Panc1 (cell line): ENCODE measurements at regions not wholly inside any gene's neighbourhood (a gene's known extent, or its start where the extent isn't known, plus 50 kb on each side); places are given as distances from the start of the nearest gene placed in this dataset.
A peak's percentile ranks its signal among the peaks of the same experiment; 100 is the strongest.

Experiments
- ATAC-seq: fragments of 200-7000 bp; cut with Tn5 transposase; 2 replicates; pipeline ENCODE4 v1.9.1; 2020; ENCODE audit warnings: mild to moderate bottlenecking, moderate library complexity
- BruUV-seq: library from RNA; stranded (reverse); fragments of 400-500 nt; replicated peaks from 2 replicates; lab custom pipeline; 2021; lab: Mats Ljungman, UMichigan
- CTCF ChIA-PET: fragments of 300-600 bp; sonication (Branson Sonifier 250); formaldehyde crosslinking; loops from one replicate; lab custom pipeline; 2022; ENCODE audit warnings: antibody characterized with exemption; lab: Charles Lee
- POLR2A ChIA-PET: fragments of 300-600 bp; sonication (Branson Sonifier 250); formaldehyde crosslinking; loops from one replicate; lab custom pipeline; 2022; ENCODE audit warnings: antibody characterized with exemption; lab: Charles Lee
- DNase-seq: peaks from one replicate; pipeline ENCODE4 v3.0.0-alpha.2; 2010; ENCODE audit warnings: low read depth, low spot score
- H3K27ac ChIP-seq: 2 replicates; pipeline ENCODE4 v1.5.1; 2011; ENCODE audit warnings: mild to moderate bottlenecking, low read length, inconsistent platforms
- H3K27me3 ChIP-seq: fragments of 200-500 bp; sonication (Bioruptor generic); 2 replicates; pipeline ENCODE4 v1.6.0; 2014; ENCODE audit warnings: low read length, inconsistent platforms; ENCODE audit not compliant: control insufficient read depth, insufficient read depth
- H3K36me3 ChIP-seq: fragments of 200-500 bp; sonication (Bioruptor generic); 2 replicates; pipeline ENCODE4 v1.5.1; 2014; ENCODE audit warnings: inconsistent platforms, mild to moderate bottlenecking, low read length, moderate library complexity; ENCODE audit not compliant: control insufficient read depth, insufficient read depth
- H3K4me1 ChIP-seq: 2 replicates; pipeline ENCODE4 v1.5.1; 2011; ENCODE audit warnings: inconsistent platforms, mild to moderate bottlenecking, low read length, moderate library complexity; ENCODE audit not compliant: control insufficient read depth, insufficient read depth
- H3K4me3 ChIP-seq, 2 experiments: 2 replicates each; pipeline ENCODE4 v1.5.1; 2011 to 2012; ENCODE audit warnings: low read depth in 2 of 2, low read length in 2 of 2, mild to moderate bottlenecking in 2 of 2, inconsistent platforms in 1 of 2, moderate library complexity in 1 of 2
- H3K9me3 ChIP-seq: fragments of 200-500 bp; sonication (Bioruptor generic); 2 replicates; pipeline ENCODE4 v1.5.1; 2014; ENCODE audit warnings: low read depth, mild to moderate bottlenecking, inconsistent platforms, low read length, moderate library complexity; ENCODE audit not compliant: control insufficient read depth, insufficient read depth
- POLR2AphosphoS5 ChIP-seq: IDR thresholded peaks from 2 replicates; pipeline ENCODE4 v1.6.1; 2012; ENCODE audit warnings: mild to moderate bottlenecking, low read depth, low read length, moderate library complexity
- SIN3A ChIP-seq: IDR thresholded peaks from 2 replicates; pipeline ENCODE4 v1.6.1; 2012; ENCODE audit warnings: low read depth, mild to moderate bottlenecking, low read length, moderate library complexity, borderline replicate concordance; ENCODE audit not compliant: insufficient read depth
- TCF7L2 ChIP-seq: IDR thresholded peaks from 2 replicates; pipeline ENCODE4 v1.6.1; 2011; ENCODE audit warnings: mild to moderate bottlenecking, low read depth, low read length, inconsistent platforms
- in situ Hi-C: cut with HindIII; loops from 2 replicates; pipeline ENCODE4 v1.10.0; 2016; ENCODE audit warnings: low sequenced_read_pairs, low pct_unique_long_range_greater_than_20kb
- intact Hi-C: fragments of 100-400 bp; cut with micrococcal nuclease; formaldehyde crosslinking; loops from one replicate; pipeline ENCODE4 v1.10.0; 2022; ENCODE audit not compliant: unreplicated experiment
- TF ChIP-seq, protein P1 (sequence below), 2 experiments: IDR thresholded peaks; 2 replicates each; pipeline ENCODE4 v1.6.1; 2011 to 2012; ENCODE audit warnings: low read depth in 2 of 2, control low read depth in 1 of 2, low read length in 1 of 2, mild to moderate bottlenecking in 1 of 2, moderate library complexity in 1 of 2; ENCODE audit not compliant: insufficient read depth in 1 of 2
- TF ChIP-seq, protein P2 (sequence below): fragments of 450-650 bp; IDR thresholded peaks from 2 replicates; pipeline ENCODE4 v1.5.1; 2017; ENCODE audit warnings: mild to moderate bottlenecking

DNA sequence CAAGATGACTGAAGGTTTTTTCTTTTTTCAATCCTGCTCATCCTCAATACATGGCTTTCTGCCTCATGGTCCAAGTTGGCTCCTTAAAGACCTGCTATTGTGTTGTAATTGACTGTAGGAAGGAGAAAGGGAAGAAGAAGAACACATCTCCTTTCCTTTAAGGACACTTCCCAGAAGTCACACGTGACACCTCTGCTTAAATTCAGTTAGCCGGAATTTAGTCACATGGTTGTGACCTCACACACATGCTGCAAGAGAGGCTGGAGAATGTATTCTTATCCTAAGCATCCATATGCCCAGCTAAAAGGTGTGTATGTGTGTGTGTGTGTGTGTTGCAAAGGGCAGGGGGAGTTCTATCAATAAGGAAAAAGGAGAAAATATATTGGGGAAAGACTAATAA, 185.8 kb upstream of the IL12A start:
- BruUV-seq: no TSS peak
- peaks cover 28% of the 10 kb centered on the region for H3K4me1 ChIP-seq
- in situ Hi-C loops: no loop called here

DNA sequence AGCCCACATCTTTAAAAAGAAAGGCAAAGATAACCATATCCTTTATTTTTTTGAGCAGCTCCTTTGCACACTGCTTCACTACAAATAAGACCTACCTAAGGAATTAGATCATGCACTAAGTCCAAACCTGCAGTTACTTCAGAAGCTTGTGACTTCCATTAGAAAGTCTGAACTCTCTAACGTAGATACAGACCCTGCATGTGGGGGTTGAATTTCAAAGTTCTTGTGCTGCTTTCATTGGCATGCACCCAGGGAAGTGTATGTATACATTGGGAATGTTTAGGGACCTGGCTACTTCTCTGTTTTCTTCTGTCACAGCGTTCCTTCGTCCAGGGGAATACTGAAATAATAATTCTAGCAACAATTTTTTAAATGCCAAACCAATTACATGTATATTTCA, 185.2 kb upstream of the IL12A start:
- intact Hi-C loops (no loop called here), in situ Hi-C loops (no loop called here)
- ATAC-seq (no peak), DNase-seq (no peak)
- Histone ChIP-seq H3K27ac (no peak overlapping the region), H3K4me3 (no peak overlapping the region), H3K27me3 (no peaks in the 10 kb centered on the region), H3K4me1 (peaks cover 28% of the 10 kb centered on the region), H3K9me3 (no peaks in the 10 kb centered on the region), H3K36me3 (no peaks in the 10 kb centered on the region)
- TF ChIP-seq POLR2AphosphoS5: no peak
- no TSS peak for BruUV-seq
- POLR2A ChIA-PET: no interaction called here
- CTCF ChIA-PET: no interaction called here

More for the DNA sequence above, 185.8 kb upstream of the IL12A start:
- no peak for ATAC-seq
- intact Hi-C loops: no loop called here
- no peak overlapping the region for H3K27ac ChIP-seq
- no peak for DNase-seq
- TF ChIP-seq SIN3A: no peak
- TF ChIP-seq POLR2AphosphoS5: no peak
- TF ChIP-seq, protein P1, sequence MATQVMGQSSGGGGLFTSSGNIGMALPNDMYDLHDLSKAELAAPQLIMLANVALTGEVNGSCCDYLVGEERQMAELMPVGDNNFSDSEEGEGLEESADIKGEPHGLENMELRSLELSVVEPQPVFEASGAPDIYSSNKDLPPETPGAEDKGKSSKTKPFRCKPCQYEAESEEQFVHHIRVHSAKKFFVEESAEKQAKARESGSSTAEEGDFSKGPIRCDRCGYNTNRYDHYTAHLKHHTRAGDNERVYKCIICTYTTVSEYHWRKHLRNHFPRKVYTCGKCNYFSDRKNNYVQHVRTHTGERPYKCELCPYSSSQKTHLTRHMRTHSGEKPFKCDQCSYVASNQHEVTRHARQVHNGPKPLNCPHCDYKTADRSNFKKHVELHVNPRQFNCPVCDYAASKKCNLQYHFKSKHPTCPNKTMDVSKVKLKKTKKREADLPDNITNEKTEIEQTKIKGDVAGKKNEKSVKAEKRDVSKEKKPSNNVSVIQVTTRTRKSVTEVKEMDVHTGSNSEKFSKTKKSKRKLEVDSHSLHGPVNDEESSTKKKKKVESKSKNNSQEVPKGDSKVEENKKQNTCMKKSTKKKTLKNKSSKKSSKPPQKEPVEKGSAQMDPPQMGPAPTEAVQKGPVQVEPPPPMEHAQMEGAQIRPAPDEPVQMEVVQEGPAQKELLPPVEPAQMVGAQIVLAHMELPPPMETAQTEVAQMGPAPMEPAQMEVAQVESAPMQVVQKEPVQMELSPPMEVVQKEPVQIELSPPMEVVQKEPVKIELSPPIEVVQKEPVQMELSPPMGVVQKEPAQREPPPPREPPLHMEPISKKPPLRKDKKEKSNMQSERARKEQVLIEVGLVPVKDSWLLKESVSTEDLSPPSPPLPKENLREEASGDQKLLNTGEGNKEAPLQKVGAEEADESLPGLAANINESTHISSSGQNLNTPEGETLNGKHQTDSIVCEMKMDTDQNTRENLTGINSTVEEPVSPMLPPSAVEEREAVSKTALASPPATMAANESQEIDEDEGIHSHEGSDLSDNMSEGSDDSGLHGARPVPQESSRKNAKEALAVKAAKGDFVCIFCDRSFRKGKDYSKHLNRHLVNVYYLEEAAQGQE (IDR thresholded peaks at IDR 0.05; ENCODE audit: insufficient read depth in 1 of 2, low read depth in 2 of 2, low read length in 1 of 2): no peak
- TF ChIP-seq, protein P2, sequence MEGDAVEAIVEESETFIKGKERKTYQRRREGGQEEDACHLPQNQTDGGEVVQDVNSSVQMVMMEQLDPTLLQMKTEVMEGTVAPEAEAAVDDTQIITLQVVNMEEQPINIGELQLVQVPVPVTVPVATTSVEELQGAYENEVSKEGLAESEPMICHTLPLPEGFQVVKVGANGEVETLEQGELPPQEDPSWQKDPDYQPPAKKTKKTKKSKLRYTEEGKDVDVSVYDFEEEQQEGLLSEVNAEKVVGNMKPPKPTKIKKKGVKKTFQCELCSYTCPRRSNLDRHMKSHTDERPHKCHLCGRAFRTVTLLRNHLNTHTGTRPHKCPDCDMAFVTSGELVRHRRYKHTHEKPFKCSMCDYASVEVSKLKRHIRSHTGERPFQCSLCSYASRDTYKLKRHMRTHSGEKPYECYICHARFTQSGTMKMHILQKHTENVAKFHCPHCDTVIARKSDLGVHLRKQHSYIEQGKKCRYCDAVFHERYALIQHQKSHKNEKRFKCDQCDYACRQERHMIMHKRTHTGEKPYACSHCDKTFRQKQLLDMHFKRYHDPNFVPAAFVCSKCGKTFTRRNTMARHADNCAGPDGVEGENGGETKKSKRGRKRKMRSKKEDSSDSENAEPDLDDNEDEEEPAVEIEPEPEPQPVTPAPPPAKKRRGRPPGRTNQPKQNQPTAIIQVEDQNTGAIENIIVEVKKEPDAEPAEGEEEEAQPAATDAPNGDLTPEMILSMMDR: no peak
- no peak for TF ChIP-seq TCF7L2
- H3K4me3 ChIP-seq: no peak overlapping the region
- no peaks in the 10 kb centered on the region for H3K27me3 ChIP-seq
- ChIA-PET POLR2A (no interaction called here), CTCF (interaction anchor here (0.7 kb wide), 1 partner anchor 77 kb away, joined by 3 read pairs; no protein-coding TSS in a partner anchor)
- H3K9me3 ChIP-seq: no peaks in the 10 kb centered on the region
- no peaks in the 10 kb centered on the region for H3K36me3 ChIP-seq

DNA sequence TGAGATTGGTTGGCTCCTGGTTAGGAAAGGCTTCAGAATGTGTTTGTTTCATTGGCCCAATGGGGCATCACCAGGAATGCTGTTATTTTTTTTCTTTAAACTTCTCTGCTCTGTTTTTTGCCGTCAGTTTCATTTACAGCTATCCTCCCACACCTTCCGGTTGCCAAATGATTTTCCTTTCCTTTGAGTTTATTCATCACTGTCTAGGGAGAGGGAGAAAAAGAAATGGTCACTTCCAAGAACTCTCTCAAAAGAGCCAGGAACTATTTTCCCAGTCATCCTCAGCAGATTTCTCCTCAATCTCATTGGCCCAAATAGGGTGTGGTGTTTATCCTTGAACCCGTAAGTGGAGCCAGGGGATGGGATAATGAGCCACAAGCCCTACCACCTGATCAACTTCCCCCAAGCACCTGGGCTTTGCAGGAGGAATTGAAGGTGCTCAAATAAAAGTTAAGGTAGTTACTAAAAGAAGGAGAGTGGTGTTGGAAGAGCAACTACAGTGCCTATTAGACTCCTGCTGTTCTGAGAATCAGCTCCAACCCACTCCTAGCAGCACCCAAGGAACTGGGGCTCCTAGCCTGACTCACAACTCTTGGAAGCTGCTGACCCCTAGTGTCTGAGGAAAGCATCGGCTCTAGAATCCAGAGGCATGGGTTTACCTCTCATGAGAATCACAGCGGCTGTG, 183.8 kb upstream of the IL12A start:
- Histone ChIP-seq H3K27me3 (no peaks in the 10 kb centered on the region), H3K9me3 (no peaks in the 10 kb centered on the region), H3K4me3 (no peak overlapping the region), H3K4me1 (peaks cover 20% of the 10 kb centered on the region), H3K36me3 (no peaks in the 10 kb centered on the region), H3K27ac (no peak overlapping the region; the same call in 1 of the 2 replicates)
- intact Hi-C loops (loop anchor here (1.0 to 5.0 kb wide), 3 partner anchors 38 to 540 kb away; no protein-coding TSS in a partner anchor), in situ Hi-C loops (no loop called here)
- ATAC-seq: peak; percentile 99
- no TSS peak for BruUV-seq
- TF ChIP-seq, protein P2: peak; percentile 96
- TF ChIP-seq, protein P1 (IDR thresholded peaks at IDR 0.05; ENCODE audit: insufficient read depth in 1 of 2, low read depth in 2 of 2, low read length in 1 of 2): no peak
- ChIA-PET CTCF (interaction anchor here (0.5 to 1.5 kb wide), 6 partner anchors 78 to 539 kb away, joined by 3 to 5 read pairs (median 3); no protein-coding TSS in a partner anchor), POLR2A (no interaction called here)
- peak; percentile 73 for DNase-seq
